ENCODE measurements at regions not wholly inside any gene's neighbourhood (a gene's known extent, or its start where the extent isn't known, plus 50 kb on each side); places are given as distances from the start of the nearest gene placed in this dataset.

DNA sequence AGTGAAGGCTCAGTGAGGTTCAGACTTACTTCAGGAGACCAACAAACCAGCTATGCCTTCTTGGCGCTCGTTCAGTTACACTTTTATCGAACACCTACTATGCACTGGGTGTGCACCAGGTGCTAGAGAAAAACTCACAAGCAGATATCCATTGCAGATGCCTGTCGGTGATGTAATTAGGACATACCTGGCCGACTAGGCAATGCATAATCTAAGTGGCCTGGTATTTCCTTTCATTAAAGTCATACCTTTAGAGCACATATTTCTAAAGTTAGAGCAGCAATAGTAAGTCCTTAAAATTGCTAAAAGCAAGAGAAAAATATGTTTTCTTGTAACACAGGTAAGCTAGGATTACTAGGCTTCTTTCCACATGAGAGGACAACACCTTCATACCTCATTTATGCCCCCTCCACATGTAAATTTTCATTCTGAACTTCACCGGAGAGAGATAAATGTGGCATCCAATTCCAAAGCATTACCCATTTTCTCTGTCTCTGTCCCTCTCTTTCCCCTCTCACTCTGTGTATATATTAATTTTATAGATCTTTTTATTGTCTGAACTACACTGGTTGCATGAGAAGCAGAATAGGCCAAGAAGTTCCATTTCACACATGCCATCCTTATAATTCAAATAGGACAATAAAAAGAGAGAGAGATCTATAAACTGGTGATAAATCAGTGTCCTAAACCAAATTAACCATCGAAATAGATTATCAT is 242.2 kb downstream of the SPTSSA start:
- no peak for DNase-seq (ENCODE audit: extremely low read depth in 1 of 2, low read depth in 1 of 2)

DNA sequence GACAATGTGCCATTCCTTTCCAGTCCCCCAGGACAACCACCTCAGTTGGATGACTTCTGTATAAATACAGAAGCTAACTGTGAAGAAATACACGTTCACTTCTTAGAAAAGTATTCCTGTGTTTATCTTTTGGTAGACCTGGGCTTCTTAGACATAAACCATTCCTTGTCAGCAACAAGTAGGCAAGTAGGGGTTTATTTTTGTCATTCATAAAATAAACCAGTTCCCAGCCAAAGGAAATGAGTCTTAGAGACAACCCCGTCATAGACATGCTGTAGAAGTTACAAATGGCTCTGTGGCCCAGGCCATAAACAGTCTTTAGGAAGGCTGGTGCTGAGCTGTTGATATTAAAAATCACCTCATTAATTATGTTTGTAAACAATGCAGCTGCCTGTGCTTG is 243.2 kb downstream of the SPTSSA start:
- no peak for DNase-seq (ENCODE audit: extremely low read depth in 1 of 2, low read depth in 1 of 2)

DNA sequence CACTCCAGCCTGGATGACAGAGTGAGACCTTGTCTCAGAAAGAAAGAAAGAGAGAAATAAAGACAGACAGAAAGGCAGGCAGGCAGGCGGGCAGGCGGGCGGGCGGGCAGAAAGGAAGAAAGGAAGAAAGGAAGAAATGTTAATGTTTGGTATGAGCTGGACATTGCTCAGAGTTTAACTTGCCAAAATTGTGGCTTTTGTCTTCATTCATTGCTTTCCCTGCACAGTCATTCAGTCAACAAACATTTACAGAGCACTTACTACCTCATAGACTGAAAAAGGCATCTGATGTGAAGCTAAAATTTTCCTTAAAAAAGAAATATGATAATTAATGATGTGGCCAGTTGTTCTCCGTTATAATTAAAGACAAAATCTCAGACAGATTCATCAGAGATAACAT is 247.1 kb downstream of the SPTSSA start:
- no peak for DNase-seq (ENCODE audit: extremely low read depth in 1 of 2, low read depth in 1 of 2)

DNA sequence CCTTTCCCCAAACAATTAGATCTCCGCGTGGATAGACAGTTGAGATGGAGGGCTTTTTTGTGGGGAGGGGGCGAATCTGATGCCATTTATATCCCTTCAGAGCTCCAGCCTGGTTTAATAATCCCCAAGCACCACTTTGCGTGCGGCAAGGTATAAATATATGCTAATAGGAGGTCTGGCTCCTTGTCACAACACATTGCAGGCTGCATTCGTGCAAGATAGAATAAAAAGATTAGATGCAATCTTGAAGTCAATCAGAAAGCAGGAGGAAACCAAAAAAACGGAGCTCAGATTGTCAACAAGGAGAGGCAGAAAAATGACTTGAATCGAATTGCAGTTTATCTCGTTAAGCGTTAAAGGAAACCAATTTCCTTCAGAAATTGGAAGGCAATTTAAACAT is 248.7 kb downstream of the SPTSSA start:
- DNase-seq (ENCODE audit: extremely low read depth in 1 of 2, low read depth in 1 of 2): no peak

DNA sequence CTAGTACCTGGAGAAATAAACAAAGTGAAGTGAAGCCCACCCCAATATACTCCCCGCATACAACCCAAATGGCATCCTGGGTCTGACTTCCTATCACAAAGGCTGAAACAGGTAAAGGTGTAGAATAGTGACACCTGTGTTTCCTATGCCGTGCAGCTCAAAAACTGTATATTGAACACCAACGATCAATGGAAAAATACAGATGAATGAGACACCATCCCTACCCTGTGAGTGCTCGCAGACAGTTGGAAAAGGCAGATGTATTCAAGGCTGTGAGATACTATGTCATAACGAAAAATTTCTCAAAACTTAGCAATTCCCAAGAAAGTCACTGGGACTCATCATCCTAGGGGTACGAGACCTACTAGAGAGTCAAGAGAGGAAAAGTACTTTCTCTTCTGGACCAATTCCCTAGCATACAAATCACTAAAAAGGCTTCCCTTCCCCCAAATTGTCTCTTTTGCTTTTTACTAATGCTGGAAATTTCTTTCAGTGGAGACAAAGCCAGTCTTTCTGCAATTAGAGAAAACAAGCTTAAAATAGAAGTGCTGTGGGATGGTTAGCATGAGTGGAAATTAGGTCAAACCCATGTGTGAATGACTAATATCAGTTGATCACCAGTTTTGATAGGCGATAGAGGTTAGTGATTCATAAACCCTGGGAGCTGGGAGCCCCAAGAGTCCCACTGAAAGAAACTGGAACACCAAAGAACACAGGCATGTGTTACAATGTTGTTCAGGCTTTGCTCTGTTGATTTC is 249.7 kb downstream of the SPTSSA start:
- DNase-seq (ENCODE audit: extremely low read depth in 1 of 2, low read depth in 1 of 2): no peak

DNA sequence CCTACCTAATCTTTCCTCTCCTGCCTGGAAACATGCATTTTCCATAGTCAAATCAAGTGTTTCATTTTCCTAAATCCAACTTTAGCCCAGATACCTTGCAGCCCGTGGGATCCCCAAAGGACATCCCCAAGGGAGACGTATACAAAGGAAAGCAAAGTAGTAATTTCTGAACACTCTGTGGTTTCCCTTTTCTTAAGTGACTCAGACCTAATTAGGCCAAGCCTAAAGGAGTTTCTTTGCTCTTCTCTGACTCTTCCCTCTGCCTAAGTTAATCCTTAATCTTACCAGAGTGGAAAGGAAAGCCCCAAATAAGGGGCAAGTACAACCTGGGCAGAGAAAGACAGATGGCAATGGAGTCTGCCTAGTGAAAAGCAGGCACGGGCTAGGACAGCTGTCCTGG is 250.3 kb downstream of the SPTSSA start:
- no peak for DNase-seq (ENCODE audit: extremely low read depth in 1 of 2, low read depth in 1 of 2)

DNA sequence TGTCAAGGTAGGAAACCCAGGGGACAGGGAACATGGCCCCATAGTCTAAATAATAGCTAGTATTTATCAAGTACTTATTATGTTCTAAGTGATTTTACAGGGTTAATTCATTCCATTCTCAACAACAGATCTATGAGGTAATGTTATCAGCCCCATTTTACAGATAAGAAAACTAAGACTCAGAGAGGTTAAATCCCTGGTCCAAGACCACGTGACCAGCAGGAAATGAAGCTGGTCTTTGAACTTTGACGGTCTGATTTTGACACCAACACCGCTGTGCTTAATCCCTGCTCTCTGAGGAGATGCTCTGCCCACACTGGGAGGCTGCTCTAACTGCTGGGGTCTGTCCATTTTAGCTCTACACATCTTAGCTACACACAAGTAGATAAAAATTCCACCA is 253.5 kb downstream of the SPTSSA start:
- no peak for DNase-seq (ENCODE audit: extremely low read depth in 1 of 2, low read depth in 1 of 2)

DNA sequence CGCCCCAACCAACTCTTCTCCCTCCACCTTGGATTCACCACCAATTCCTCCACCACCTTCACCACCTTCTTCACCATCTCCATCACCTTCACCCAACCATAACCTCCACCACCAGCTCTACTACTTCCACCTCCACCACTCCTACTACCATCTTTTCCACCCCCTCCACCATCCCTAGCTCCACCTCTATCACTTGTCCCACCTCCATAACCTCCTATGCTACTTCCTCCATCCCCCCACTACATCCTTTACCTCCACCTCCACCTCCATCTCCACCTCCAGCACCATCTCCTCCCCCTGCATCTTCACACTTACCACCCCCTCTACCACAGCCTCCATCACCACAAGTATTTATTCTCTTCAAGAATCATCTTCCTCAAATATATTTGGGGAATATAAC is 254.9 kb upstream of the EGLN3 start:
- no peak for DNase-seq (ENCODE audit: extremely low read depth in 1 of 2, low read depth in 1 of 2)

DNA sequence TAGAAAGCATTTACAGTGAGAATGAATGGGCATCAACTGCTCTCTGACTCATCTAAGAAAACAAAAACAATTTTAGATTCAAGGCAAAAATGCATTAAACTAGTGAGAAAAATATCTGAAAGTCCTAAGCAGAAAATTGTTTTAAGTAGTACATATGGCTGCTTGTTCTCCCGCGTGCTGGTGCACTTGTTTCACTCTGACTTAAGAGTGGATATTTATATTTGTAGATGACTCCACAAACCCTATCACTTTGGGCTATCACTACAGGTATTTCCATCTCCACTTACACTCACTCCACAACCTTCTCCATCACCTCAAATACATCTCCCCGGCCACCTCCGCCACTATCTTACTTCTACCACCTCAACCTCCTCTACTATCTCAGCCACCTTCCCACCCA is 253.9 kb upstream of the EGLN3 start:
- no peak for DNase-seq (ENCODE audit: extremely low read depth in 1 of 2, low read depth in 1 of 2)

DNA sequence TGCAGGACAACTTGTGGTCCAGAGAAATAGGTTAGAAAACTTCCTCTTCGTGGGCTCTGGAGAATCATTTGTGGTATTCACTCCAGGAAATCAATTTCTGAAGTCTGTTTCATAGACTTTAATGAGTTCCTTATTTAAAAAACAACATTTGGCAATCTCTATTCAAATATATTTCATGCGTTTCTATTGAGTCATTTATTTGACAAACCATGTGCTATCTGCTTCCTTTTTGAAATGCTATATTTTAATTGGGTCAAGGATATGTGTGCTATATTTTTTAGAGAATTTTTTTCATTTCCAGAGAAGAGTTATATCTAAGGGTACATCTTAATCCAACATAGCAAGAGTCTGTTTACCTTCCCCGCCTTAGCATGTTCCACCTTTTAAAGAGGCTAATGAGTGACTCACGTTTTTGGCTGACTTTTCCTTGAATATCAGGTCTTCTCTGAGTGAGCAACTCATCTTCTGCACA is 252.4 kb upstream of the EGLN3 start:
- DNase-seq (ENCODE audit: extremely low read depth in 1 of 2, low read depth in 1 of 2): no peak

DNA sequence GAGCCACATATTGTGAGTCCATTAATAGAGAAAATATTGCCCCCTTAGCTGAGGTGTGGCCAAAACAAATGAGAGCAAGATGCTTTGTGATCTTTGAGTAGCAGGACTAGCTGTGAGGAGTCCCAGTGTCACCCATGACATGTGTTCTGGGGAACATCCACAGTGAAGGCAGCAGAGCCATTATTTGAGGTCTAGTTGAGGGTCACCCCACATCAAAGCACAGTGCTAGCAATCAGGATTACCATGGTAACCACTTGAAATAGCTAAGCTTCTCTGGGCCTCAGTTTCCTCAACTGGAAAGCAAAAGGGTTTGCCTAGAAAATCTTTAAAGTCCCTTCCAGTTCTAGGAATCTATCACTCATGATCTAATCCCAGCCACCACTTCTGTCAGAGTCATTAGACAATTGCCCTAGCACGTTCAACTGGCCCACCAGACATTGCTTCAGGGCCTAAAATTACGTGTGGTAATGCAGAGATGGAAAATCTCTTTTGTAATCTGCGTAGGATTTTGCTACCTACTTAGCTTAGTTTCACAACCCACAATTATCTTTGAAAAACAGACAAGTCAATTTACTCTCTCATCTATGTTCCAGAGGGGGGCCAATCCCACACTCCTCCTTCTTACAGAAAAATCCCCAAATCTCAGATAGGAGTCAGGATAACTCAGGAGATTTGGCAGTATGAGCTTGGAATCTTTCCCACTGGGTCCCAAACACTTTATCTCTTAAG is 251.2 kb upstream of the EGLN3 start:
- no peak for DNase-seq (ENCODE audit: extremely low read depth in 1 of 2, low read depth in 1 of 2)

DNA sequence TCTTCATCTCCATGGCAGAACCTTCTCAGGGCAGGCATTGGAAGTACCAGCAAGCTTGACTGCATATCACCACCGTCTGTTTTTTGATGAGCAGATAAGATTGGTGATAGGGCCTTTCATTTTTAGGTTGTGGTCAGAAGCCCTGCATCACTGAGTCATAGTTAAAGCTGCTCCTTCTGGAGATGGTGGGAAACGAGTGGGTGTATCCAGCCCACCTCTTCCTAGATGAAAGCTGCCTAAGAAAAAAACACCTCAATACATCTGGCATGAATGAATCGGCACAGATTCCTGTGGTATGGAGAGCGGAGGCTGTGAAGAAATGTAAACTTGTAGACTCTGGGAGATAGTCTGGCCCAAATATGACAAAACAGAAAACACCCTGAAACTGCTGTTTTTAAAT is 248.7 kb upstream of the EGLN3 start:
- no peak for DNase-seq (ENCODE audit: extremely low read depth in 1 of 2, low read depth in 1 of 2)

DNA sequence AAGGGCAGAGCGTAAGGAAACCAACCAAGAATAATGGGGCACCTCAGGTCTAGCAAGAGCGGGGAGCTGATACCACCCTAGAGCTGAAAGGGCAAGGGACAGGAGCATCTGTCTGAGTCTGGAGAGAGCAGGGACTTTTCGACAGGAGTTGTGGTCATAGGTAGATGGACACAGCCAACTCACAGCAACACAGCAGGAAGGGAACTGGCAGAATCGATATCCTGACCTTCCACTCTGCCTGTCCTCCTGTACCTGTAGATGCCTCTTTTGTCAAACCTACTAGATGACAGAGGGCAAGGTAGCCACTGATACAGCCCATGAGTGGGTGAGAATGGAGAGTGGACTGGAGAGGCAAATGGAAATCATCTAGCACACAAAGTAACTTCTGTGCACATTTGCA is 247.2 kb upstream of the EGLN3 start:
- DNase-seq (ENCODE audit: extremely low read depth in 1 of 2, low read depth in 1 of 2): no peak

DNA sequence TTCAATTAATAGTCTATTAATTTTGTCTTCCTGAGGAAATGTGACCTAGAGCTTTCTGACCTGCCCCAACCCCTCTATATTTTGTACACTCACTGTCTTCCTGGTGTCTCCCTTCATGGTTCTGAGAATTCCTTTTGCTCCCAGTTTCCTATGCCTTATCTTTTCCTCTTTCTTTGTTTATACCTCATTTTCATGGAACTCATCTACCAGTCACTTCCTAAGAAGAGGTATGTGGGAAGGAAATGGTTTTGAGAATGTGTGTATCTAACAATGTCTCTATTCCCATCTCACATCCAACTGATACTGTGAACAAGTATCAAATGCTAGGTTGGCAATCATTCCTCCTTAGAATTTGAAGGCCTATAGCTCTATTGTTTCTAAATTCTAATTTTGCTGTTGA is 245.1 kb upstream of the EGLN3 start:
- no peak for DNase-seq (ENCODE audit: extremely low read depth in 1 of 2, low read depth in 1 of 2)

DNA sequence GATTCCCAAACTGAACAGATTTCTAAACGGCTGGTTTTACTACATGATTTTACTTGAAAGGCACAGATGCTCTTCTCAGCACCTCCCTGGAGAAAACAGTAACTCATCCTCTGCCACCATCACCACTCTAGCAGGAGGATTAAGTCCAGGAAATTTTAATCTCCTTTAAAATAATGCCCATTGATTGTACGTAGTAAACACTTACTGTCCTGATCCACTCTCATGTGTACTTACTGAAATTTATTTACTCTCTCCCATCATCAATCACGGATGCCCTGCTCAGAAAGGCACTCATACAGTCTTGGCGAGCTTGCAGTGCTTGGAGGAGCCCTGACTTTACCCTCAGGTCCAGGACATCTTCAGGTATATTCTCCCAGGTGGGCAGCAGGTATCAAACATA is 239.8 kb upstream of the EGLN3 start:
- no peak for DNase-seq (ENCODE audit: extremely low read depth in 1 of 2, low read depth in 1 of 2)

DNA sequence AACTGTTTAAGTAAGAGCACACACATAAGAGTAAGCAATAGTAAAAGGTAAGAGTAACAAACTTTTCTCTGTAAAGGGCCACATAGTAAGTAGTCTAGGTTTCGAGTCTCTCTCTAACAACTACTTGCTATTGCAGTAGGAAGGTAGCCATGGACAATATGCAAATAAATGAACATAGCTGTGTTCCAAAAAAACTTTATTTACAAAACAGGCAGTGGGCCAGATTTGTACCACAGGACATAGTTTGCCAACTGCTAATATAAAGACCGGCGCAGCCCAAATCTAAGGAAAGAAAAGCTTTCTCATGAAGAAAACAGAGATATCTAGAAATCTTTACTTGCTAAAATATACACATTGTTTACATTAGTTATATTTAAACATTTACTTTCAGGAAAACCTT is 239.0 kb upstream of the EGLN3 start:
- DNase-seq (ENCODE audit: extremely low read depth in 1 of 2, low read depth in 1 of 2): no peak

DNA sequence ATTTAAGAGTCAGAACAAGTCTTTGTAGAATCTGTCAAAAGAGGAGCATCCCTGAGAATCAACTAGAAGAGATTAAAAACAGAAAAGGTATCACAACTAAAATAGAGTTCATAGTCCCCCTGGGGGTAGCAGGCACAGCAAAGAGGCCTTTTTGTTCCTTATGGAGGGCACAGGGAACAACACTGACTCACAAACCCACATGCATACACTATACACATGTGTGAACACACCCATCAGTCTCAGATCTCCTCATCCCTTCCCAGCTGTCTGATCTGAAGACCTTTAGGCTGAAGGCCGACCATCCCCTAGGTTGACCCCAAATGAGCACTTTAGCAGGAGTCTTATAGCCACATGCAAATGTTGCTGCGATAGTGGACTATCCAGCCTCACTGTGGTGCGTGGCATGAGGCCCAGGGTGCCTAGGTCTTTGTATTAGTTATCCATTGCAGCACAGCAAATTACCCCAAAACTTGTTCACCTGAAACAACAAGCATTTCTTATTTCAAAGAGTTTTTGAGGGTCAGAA is 236.7 kb upstream of the EGLN3 start:
- DNase-seq (ENCODE audit: extremely low read depth in 1 of 2, low read depth in 1 of 2): no peak

DNA sequence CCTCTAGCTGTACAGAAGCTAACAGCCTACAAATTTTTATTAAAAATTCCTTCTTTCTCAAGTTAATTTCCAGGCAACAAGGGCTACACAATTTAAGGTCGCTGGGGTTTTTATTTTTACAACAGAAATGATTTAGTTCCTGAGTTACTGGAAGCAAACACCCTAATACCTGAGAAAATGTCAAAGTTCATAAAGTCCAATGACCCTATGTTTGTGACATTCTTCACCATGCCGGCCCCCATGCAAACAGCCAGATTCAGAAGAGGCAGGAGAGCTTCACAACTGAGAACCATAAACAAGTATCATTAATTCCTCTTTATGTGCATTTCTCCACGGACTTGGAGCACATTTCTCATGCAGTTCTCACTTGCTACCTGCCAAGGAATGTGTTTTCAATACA is 236.2 kb upstream of the EGLN3 start:
- no peak for DNase-seq (ENCODE audit: extremely low read depth in 1 of 2, low read depth in 1 of 2)

DNA sequence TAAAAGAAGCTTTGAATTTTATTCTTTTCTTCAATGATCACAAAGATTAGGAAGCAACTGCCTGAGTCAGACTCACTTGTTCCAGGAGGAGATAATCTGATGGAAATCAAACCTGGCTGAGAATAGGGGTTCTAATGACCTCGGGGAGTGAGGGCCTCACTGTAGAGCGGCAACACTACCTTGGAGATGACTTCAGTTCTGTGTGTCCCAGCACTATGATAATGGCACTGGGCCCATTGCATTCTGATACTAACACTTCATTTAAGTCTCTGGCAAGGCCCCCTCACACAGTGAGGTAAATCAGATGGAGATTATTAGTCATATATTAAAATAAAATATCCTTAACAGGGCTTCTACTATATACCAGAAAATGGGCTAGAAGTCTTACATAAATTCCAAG is 233.3 kb upstream of the EGLN3 start:
- DNase-seq (ENCODE audit: extremely low read depth in 1 of 2, low read depth in 1 of 2): no peak

DNA sequence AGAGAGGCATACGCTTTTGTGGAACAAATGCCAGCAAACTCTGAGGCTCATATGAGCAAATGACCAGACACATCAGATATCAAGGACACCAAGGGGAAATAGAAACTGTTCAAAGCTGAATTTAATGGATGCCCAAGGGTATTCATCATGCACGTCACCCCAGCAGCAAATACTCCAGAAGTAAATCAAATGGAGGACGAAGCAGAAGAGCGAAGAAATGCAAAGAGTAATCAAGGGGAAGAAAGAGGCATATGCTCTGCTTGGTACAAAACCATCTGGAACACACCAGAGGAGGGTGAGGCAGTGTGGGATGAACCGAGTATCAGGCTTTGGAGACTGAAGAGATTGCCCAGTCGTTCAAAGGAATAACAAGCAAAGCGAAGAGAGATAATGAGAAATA is 232.6 kb upstream of the EGLN3 start:
- DNase-seq (ENCODE audit: extremely low read depth in 1 of 2, low read depth in 1 of 2): no peak

DNA sequence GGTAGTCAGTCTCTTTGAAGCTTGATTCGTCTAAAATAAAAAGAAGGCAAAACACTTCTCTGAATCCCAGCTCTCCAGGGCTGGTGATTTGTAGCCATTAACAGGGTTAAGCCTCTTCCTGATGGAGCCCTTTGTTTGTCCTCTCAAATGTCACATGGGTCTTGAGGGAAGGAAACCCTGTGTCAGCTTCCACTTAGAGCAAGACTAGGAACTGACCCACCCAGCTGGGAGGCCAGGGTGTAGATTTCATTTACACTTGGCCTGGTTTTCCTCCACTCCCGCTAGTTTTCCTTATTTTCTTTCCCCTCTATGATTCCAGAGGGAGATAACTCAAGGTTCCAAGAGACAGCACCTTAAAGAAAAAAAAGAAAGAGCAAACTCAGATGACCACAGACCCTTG is 230.5 kb upstream of the EGLN3 start:
- no peak for DNase-seq (ENCODE audit: extremely low read depth in 1 of 2, low read depth in 1 of 2)

DNA sequence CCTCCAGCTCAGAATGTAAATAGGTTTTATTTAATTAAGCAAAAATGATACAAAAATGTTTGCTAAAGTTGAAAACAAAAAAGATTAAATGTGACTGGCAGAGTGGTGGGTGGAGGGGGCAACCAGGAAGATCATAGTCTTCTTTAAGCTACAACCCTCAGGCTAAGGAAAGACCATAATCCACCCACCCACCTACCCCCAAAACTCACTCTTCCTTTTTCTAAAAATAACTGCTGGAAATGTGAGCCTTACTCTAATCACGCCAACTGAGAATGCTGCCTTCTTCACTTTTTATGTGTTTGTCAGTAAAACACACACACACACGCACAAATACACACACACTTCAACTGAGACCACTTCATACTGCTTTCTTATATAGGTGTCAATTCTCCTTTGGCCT is 230.0 kb upstream of the EGLN3 start:
- DNase-seq (ENCODE audit: extremely low read depth in 1 of 2, low read depth in 1 of 2): no peak
